ENCODE measurements at regions not wholly inside any gene's neighbourhood (a gene's known extent, or its start where the extent isn't known, plus 50 kb on each side); places are given as distances from the start of the nearest gene placed in this dataset.
"Not testable (repeated sequence)": the region's sequence is repeated elsewhere in the genome, so short reads cannot be mapped to it uniquely, and the experiment has no call there.

- not testable (repeated sequence) for DNase-seq
Observed at GRCh38 chr5:167858186-167858855, 433.1 kb upstream of the WWC1 start.

- DNase-seq = no peak
Observed at GRCh38 chr5:167861129-167861927, 430.1 kb upstream of the WWC1 start.

- no peak for DNase-seq
Observed at GRCh38 chr5:167861928-167862426, 429.5 kb upstream of the WWC1 start.

- DNase-seq = no peak
Observed at GRCh38 chr5:167863883-167864282, 427.6 kb upstream of the WWC1 start.

GRCh38 chr5:167864801-167865200 is 426.6 kb upstream of the WWC1 start:
- DNase-seq = no peak

GRCh38 chr5:167866797-167867196 is 424.6 kb upstream of the WWC1 start:
- DNase-seq = no peak

- DNase-seq = no peak
Observed at GRCh38 chr5:167867281-167867680, 424.2 kb upstream of the WWC1 start.

GRCh38 chr5:167869125-167869524 is 422.3 kb upstream of the WWC1 start:
- no peak for DNase-seq

- DNase-seq = no peak
Observed at GRCh38 chr5:167870055-167870454, 421.4 kb upstream of the WWC1 start.

- no peak for DNase-seq
Observed at GRCh38 chr5:167871091-167871490, 420.4 kb upstream of the WWC1 start.

GRCh38 chr5:167872791-167873190 is 418.7 kb upstream of the WWC1 start:
- DNase-seq = no peak

- DNase-seq = no peak
Observed at GRCh38 chr5:167877114-167877722, 414.2 kb upstream of the WWC1 start.

GRCh38 chr5:167877924-167878323 is 413.5 kb upstream of the WWC1 start:
- DNase-seq = no peak

- no peak for DNase-seq
Observed at GRCh38 chr5:167880420-167880819, 411.0 kb upstream of the WWC1 start.

GRCh38 chr5:167881041-167881440 is 410.4 kb upstream of the WWC1 start:
- no peak for DNase-seq

- no peak for DNase-seq
Observed at GRCh38 chr5:167886196-167886595, 405.2 kb upstream of the WWC1 start.

GRCh38 chr5:167888393-167888792 is 403.1 kb upstream of the WWC1 start:
- DNase-seq = no peak

GRCh38 chr5:167889276-167889675 is 402.2 kb upstream of the WWC1 start:
- DNase-seq = no peak

- no peak for DNase-seq
Observed at GRCh38 chr5:167892352-167893115, 398.9 kb upstream of the WWC1 start.

GRCh38 chr5:167893271-167893670 is 398.2 kb upstream of the WWC1 start:
- no peak for DNase-seq

GRCh38 chr5:167894631-167895472 is 396.6 kb upstream of the WWC1 start:
- no peak for DNase-seq
